ENCODE measurements at regions not wholly inside any gene's neighbourhood (a gene's known extent, or its start where the extent isn't known, plus 50 kb on each side); places are given as distances from the start of the nearest gene placed in this dataset.

GRCh38 chr5:4212981-4213819 lies 617.6 kb downstream of the IRX1 start:
- TF ChIP-seq, protein P1, sequence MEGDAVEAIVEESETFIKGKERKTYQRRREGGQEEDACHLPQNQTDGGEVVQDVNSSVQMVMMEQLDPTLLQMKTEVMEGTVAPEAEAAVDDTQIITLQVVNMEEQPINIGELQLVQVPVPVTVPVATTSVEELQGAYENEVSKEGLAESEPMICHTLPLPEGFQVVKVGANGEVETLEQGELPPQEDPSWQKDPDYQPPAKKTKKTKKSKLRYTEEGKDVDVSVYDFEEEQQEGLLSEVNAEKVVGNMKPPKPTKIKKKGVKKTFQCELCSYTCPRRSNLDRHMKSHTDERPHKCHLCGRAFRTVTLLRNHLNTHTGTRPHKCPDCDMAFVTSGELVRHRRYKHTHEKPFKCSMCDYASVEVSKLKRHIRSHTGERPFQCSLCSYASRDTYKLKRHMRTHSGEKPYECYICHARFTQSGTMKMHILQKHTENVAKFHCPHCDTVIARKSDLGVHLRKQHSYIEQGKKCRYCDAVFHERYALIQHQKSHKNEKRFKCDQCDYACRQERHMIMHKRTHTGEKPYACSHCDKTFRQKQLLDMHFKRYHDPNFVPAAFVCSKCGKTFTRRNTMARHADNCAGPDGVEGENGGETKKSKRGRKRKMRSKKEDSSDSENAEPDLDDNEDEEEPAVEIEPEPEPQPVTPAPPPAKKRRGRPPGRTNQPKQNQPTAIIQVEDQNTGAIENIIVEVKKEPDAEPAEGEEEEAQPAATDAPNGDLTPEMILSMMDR (IDR thresholded peaks at IDR 0.05) = no peak

GRCh38 chr5:4215143-4215542 lies 619.5 kb downstream of the IRX1 start:
- TF ChIP-seq, protein P1 (IDR thresholded peaks at IDR 0.05) = no peak

DNA sequence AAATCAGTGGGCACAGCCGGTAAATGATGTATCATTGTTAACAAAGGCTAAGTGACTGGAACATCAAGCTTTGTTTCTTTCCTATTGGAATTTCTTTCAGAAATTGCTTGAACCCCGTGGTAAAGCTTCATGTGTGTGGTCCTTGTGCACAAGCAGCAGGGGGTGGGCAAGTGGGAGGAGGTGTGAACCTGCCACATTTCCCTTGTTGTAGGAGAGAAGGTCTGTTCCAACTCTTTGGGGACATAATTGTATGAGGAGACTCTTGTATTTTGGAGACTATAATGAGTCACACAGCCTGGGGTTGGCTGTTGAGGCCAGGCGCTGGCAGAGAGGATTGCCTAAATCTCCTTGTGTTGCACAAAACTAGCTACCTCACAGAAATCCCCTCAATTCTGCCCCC lies 620.5 kb downstream of the IRX1 start:
- TF ChIP-seq, protein P1 (IDR thresholded peaks at IDR 0.05) = no peak

- TF ChIP-seq, protein P1 (IDR thresholded peaks at IDR 0.05) = no peak
Measured at GRCh38 chr5:4220016-4220415, 624.4 kb downstream of the IRX1 start.

DNA sequence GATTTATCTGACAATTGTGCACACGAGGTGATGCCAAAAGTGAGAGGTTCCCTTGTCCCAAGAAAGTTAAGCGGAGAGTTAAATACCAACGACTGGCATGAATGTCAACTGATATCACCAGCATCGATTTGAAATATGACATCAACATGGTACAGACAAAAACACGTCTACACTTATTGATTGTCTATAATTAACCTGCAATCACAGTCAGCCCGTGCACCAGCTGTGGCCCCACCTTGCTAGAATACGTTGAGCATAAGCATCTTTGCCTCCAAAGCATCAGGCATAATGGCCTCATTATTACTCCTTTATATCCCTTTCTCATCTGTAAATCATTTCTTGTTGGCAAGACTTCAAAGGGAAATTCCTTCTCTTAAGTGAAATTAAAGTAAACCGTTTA lies 625.4 kb downstream of the IRX1 start:
- TF ChIP-seq, protein P1 (IDR thresholded peaks at IDR 0.05) = no peak

DNA sequence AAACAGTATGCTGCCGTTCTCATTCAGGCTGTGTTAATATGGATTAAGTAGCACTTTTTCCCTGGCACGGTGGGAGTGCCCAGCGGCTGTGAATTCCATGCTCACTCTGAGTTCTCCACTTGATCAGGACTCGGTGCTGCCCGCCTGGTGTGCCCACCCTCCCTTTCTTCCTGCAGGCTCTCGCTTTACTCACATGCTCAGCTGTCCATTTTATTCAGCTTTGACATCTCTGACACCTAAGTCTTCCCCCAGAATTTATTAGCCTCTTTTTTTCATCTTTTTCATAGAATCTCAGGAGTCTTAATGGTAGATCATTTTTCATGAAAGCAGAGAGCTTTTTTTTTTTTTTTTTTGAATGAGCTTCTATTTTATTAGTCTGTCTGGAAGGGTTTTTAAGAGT lies 626.5 kb downstream of the IRX1 start:
- TF ChIP-seq, protein P1 (IDR thresholded peaks at IDR 0.05) = no peak

- TF ChIP-seq, protein P1 (IDR thresholded peaks at IDR 0.05) = no peak
Measured at GRCh38 chr5:4222821-4223220, 627.2 kb downstream of the IRX1 start.

Measured in LNCAP (cell line).